KMS-11 (cell line): ENCODE measurements at regions not wholly inside any gene's neighbourhood (a gene's known extent, or its start where the extent isn't known, plus 50 kb on each side); places are given as distances from the start of the nearest gene placed in this dataset.
A peak's percentile ranks its signal among the peaks of the same experiment; 100 is the strongest.
"Not testable (repeated sequence)": the region's sequence is repeated elsewhere in the genome, so short reads cannot be mapped to it uniquely, and the experiment has no call there.

ENCODE experiments used
- H2AFZ ChIP-seq: fragments of 200-600 bp; sonication (generic); 2 replicates; pipeline ENCODE4 v1.6.1; 2016; ENCODE audit warnings: antibody characterized with exemption, mixed run types, low read depth
- H3K27ac ChIP-seq: fragments of 200-600 bp; sonication (generic); 2 replicates; pipeline ENCODE4 v1.6.1; 2016; ENCODE audit warnings: mild to moderate bottlenecking, mixed run types
- H3K27me3 ChIP-seq: fragments of 200-600 bp; sonication (generic); 2 replicates; pipeline ENCODE4 v1.6.1; 2017; ENCODE audit warnings: mild to moderate bottlenecking, low read depth, mixed run types, moderate library complexity; ENCODE audit not compliant: insufficient read depth
- H3K36me3 ChIP-seq: fragments of 200-600 bp; sonication (generic); 2 replicates; pipeline ENCODE4 v1.6.1; 2017; ENCODE audit warnings: mild to moderate bottlenecking, mixed run types; ENCODE audit not compliant: insufficient read depth
- H3K4me1 ChIP-seq: fragments of 200-600 bp; sonication (generic); 2 replicates; pipeline ENCODE4 v1.6.1; 2016; ENCODE audit warnings: mild to moderate bottlenecking, low read depth, mixed run types; ENCODE audit not compliant: poor library complexity, severe bottlenecking
- H3K4me2 ChIP-seq: fragments of 200-600 bp; sonication (generic); 2 replicates; pipeline ENCODE4 v1.7.0; 2016; ENCODE audit warnings: mild to moderate bottlenecking, mixed run types
- H3K4me3 ChIP-seq: fragments of 200-600 bp; sonication (generic); IDR thresholded peaks from 2 replicates; pipeline ENCODE4 v1.6.1; 2017; ENCODE audit warnings: low read depth, low read length, mixed read lengths; ENCODE audit not compliant: insufficient read depth
- H3K79me2 ChIP-seq: fragments of 200-600 bp; sonication (generic); 2 replicates; pipeline ENCODE4 v1.6.1; 2016; ENCODE audit warnings: low read depth, mixed run types; ENCODE audit not compliant: insufficient read depth
- H3K9ac ChIP-seq: fragments of 200-600 bp; sonication (generic); 2 replicates; pipeline ENCODE4 v1.6.1; 2016; ENCODE audit warnings: mild to moderate bottlenecking, mixed run types
- H4K20me1 ChIP-seq: fragments of 200-600 bp; sonication (generic); 2 replicates; pipeline ENCODE4 v1.6.1; 2016; ENCODE audit warnings: mild to moderate bottlenecking, mixed run types; ENCODE audit not compliant: insufficient read depth

DNA sequence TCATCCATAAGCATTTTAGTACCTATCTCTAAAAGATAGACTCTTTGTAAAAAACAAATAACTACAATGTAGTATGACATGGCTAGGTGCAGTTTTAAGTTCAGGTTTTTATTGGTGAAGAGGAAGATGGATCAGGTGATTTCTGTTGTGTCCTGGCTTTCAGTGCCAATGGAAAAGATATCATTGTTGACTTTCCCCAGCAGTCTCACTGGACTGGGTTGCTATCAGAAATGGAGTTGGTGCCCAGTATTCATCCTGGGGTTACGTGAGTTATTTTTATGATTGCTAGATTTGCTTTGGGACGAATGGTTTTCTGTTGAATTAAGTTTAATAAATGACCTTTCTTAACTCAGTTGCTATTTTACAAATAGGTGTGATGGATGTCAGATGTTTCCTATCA, 120.5 kb downstream of the GOLGA6L22 start:
- not testable (repeated sequence) for H4K20me1 ChIP-seq, H2AFZ ChIP-seq, H3K79me2 ChIP-seq, H3K27ac ChIP-seq, H3K4me3 ChIP-seq, H3K27me3 ChIP-seq, H3K4me2 ChIP-seq, H3K4me1 ChIP-seq, H3K36me3 ChIP-seq, H3K9ac ChIP-seq

DNA sequence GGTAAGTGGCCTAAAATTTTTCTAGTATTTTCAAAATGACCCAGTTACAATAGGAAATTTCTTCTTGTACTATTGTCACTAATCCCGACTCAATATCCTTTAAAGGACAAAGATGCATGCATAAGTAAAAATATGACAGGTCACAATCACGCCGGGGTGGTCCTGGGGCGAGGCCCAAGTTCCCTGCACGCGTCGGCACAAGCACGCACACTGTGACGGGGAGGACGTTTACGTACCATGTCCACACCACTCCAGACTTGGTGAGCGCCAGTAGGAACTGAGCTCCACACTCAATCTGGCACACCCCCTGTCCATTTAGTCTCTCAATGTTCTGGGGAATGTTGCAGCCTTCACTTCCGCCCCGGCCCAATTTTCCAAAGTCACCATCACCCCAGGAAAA, 128.7 kb downstream of the GOLGA6L22 start:
- H2AFZ ChIP-seq, H3K4me2 ChIP-seq, H3K27me3 ChIP-seq: not testable (repeated sequence)

DNA sequence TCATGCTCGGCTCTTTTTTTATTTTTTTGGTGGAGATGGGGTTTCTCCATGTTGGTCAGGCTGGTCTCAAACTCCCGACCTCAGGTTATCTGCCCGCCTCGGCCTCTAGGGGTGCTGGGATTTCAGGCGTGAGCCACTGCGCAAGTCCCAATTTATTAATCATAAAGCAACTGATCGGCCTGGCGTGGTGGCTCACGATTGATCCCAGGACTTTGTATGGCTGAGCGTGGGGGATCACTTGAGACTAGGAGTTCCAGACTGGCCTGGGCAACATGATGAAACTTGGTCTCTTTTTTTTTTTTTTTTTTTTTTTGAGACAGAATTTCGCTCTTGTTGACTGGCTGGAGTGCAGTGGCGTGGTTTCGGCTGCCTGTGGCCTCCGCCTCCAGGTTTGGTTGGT, 139.8 kb downstream of the GOLGA6L22 start:
- H3K4me1 ChIP-seq, H3K4me2 ChIP-seq, H3K79me2 ChIP-seq, H2AFZ ChIP-seq, H3K4me3 ChIP-seq, H3K27ac ChIP-seq, H3K27me3 ChIP-seq, H3K9ac ChIP-seq, H4K20me1 ChIP-seq, H3K36me3 ChIP-seq: not testable (repeated sequence)

More for the DNA sequence above, 128.7 kb downstream of the GOLGA6L22 start:
- not testable (repeated sequence) for H3K4me1 ChIP-seq, H3K4me3 ChIP-seq, H3K27ac ChIP-seq, H3K36me3 ChIP-seq, H4K20me1 ChIP-seq, H3K9ac ChIP-seq, H3K79me2 ChIP-seq

DNA sequence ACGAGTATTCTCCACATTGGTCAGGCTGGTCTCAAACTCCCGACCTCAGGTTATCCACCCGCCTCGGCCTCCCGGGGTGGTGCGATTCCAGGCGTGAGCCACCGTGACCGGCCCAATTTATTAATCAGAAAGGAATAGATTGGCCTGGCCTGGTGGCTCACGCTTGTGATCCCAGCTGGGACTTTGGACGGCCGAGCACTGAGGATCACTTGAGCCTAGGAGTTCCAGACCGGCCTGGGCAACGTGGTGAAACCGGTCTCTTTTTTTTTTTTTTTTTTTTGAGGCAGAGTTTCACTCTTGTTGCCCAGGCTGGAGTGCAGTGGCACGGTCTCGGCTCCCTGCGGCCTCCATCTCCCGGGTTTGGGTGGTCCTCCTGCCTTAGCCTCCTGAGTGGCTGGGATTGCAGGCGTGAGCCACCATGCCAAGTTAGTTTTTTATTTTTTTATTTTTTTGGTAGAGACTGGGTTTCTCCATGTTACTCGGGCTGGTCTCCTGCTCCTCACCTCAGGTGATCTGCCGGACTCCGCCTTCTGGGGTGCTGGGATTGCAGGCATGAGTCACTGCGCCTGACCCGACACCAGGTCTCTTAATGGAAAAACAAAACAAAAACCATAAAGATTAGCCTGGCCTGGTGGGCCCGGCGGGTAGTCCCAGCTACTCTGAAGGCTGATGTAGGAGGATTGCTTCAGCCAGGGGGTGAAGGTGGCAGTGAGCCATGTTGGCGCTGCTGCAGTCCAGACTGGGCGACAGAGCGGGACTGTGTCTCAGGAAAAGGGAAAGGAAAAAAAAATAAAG, 141.0 kb downstream of the GOLGA6L22 start:
- not testable (repeated sequence) for H3K27ac ChIP-seq, H3K9ac ChIP-seq, H3K4me2 ChIP-seq, H3K36me3 ChIP-seq, H3K4me1 ChIP-seq, H3K27me3 ChIP-seq, H2AFZ ChIP-seq, H3K4me3 ChIP-seq, H3K79me2 ChIP-seq, H4K20me1 ChIP-seq

DNA sequence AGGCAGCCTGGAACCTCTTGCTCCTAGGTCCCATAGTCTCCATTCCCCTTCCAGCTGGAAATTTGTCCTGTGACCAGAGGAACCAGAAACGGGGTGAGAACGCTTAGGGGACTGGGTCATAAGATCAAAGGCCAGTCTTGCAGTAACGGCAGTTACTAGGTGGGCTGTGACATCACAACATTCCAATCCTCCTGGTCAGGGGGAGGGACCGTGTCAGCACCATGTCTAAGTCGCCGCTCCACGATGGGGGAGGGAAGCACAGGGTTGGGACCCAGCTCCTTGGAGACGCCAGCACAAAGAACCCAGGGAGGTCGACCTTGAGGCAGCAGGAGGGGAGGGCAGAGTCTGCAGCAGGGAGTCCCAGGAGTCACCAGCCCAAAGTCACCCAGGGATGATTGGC, 158.3 kb downstream of the GOLGA6L22 start:
- not testable (repeated sequence) for H3K36me3 ChIP-seq, H2AFZ ChIP-seq, H3K27me3 ChIP-seq, H3K4me3 ChIP-seq, H3K27ac ChIP-seq, H3K4me2 ChIP-seq, H3K4me1 ChIP-seq, H4K20me1 ChIP-seq, H3K79me2 ChIP-seq, H3K9ac ChIP-seq

DNA sequence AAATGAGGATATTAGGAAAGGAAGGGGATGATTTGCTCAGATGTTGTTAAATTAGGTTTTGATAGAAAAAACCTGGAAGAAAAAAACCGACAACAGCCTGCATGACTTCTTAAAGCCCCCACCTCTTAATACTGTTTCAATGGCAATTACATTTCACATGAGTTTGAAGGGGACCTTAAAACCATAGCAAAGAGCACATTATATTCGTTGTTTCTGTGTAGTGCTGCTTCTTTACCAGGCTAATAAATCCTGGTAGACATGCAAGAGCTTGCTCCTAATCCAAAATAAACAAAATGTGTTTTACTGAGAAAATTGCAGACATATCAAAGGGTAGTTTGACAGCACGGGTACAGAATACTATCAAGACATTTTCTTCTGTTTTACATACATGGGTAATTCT, 154.7 kb upstream of the NIPA1 start:
- not testable (repeated sequence) for H3K4me1 ChIP-seq, H4K20me1 ChIP-seq, H3K36me3 ChIP-seq, H3K4me2 ChIP-seq, H3K9ac ChIP-seq, H3K79me2 ChIP-seq, H2AFZ ChIP-seq, H3K27me3 ChIP-seq, H3K4me3 ChIP-seq, H3K27ac ChIP-seq

DNA sequence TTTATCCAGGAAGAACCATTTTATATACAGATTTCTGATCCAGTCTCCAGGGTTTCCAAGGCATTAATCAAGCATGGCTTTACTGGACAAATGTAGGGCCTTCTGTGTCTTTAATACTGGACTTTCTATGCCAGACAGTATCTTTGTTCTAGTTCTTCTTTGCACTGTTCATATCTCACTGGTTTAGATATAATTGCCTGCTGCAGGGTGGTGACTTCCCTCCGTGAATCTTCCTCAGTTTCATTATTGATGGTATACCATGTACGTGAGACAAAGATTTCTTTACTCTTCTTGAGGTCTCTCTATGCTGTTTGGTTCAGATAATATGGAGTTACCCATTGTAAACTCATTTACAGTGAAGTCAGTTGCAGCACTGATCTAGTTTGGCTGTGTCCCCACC, 146.5 kb upstream of the NIPA1 start:
- not testable (repeated sequence) for H3K4me2 ChIP-seq, H3K79me2 ChIP-seq, H3K4me3 ChIP-seq, H3K27me3 ChIP-seq, H2AFZ ChIP-seq, H3K4me1 ChIP-seq, H3K27ac ChIP-seq, H3K9ac ChIP-seq, H3K36me3 ChIP-seq, H4K20me1 ChIP-seq

DNA sequence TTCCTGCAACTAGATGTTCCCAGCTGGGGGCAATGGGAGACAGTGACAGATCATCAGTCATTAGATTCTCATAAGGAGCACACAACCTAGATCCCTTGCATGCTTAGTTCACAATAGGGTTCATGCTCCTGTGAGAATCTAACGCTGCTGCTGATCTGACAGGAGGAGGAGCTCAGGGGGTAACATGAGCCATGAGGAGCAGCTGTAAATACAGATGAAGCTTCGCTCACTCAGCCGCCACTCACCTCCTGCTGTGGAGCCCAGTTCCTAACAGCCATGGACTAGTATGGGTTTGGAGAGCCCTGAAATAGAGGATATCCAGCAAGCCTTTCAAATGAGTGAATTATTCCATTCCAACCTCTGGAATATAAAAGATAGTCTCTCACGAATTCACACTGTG, 137.0 kb upstream of the NIPA1 start:
- not testable (repeated sequence) for H3K4me3 ChIP-seq, H3K27ac ChIP-seq, H3K79me2 ChIP-seq, H3K9ac ChIP-seq, H3K27me3 ChIP-seq, H2AFZ ChIP-seq, H3K4me2 ChIP-seq, H3K4me1 ChIP-seq, H3K36me3 ChIP-seq, H4K20me1 ChIP-seq

DNA sequence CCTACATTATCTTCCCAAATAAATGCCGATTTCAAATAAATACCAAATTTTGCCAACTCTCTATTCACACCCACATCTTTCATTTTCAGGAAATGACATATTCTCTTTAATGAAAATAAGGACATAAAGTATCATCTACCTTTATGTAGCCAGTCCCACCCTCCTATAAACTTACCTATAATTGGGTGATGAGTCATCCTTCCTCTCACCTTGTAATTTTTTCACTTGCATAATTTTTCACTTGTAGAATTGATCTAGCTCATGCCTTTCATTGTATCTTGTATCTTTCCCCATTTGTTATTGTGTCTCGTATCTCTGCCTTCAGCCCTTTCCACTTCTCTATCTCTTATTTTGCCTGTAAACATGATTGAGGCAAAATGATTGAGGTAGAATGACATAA, 135.3 kb upstream of the NIPA1 start:
- H4K20me1 ChIP-seq, H2AFZ ChIP-seq, H3K4me1 ChIP-seq, H3K27me3 ChIP-seq, H3K79me2 ChIP-seq, H3K9ac ChIP-seq, H3K4me2 ChIP-seq, H3K36me3 ChIP-seq, H3K4me3 ChIP-seq, H3K27ac ChIP-seq: not testable (repeated sequence)

DNA sequence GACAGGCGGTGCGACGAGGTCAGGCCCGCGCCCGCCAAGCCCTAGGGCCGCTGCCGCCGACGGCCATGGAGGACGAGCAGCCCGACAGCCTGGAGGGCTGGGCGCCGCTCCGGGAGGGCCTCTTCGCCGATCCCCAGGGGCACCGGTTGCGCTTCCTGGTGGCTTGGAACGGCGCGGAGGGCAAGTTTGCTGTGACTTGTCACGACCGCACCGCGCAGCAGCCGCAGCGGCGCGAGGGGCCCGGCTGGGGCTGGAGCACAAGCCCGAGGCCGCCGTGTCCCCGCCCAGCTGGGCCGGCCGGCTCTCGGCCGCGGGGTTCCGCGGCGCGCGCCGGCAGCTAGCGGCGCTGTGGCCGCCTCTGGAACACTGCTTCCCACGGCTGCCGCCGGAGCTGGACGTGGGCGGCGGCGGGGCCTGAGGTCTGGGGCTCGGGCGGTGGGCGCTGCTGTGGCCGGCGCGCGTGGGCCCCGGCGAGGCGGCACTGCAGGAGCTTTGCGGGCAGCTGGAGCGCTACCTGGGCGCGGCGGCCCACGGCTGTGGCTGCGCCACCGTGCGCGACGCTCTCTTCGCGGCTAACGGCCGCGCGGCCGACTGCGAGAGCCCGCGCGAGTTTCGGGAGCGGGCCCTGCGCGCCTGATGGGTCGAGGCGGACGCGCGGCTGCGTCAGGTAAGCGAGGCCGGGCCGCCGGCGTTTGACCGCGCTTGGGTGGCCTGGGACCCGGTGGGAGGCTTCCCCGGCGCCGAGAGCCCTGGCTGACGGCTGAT, 122.0 kb upstream of the NIPA1 start:
- H2AFZ ChIP-seq, H3K4me3 ChIP-seq, H4K20me1 ChIP-seq, H3K9ac ChIP-seq, H3K36me3 ChIP-seq, H3K27ac ChIP-seq, H3K4me1 ChIP-seq, H3K79me2 ChIP-seq: not testable (repeated sequence)
- peaks cover 23% of the 10 kb centered on the region for H3K27me3 ChIP-seq
- H3K4me2 ChIP-seq, result peak overlapping the region; percentile 13; the same call in 1 of the 2 replicates
